HepG2 (cell line): ENCODE measurements at regions not wholly inside any gene's neighbourhood (a gene's known extent, or its start where the extent isn't known, plus 50 kb on each side); places are given as distances from the start of the nearest gene placed in this dataset.

Source experiments
- ATAC-seq: fragments of 200-7000 bp; cut with Tn5 transposase; 3 replicates; pipeline ENCODE4 v1.9.1; 2020; ENCODE audit warnings: mild to moderate bottlenecking, moderate library complexity
- BruUV-seq: library from RNA; stranded (reverse); fragments of 400-500 nt; replicated peaks from 2 replicates; lab custom pipeline; 2021; lab: Mats Ljungman, UMichigan
- CTCF ChIA-PET: fragments of 300-600 bp; formaldehyde crosslinking; extraction: SDS; loops from one replicate; lab custom pipeline; 2021; ENCODE audit warnings: low total read pairs, inconsistent platforms, low intra/inter-chr PET ratio; lab: Yijun Ruan, JAX
- POLR2A ChIA-PET: fragments of 350-600 bp; sonication (Branson Sonifier 250); formaldehyde crosslinking; loops from one replicate; lab custom pipeline; 2020; ENCODE audit warnings: antibody characterized with exemption, inconsistent platforms; lab: Yijun Ruan, JAX
- DNase-seq: peaks from one replicate; pipeline ENCODE4 v3.0.0-alpha.2; 2015; ENCODE audit warnings: low spot score
- FAIRE-seq: peaks from 3 replicates; lab custom pipeline; 2011; peaks lifted over from hg19 to GRCh38; lab: Jason Lieb, UNC
- H2AFZ ChIP-seq: one replicate; pipeline ENCODE4 v1.6.1; 2011; ENCODE audit warnings: low read length, inconsistent platforms
- H3K27ac ChIP-seq: fragments of 300-600 bp; 3 replicates; pipeline ENCODE4 v1.8.0; 2011; ENCODE audit warnings: mixed run types, mild to moderate bottlenecking, mixed read lengths, low read length, inconsistent platforms; ENCODE audit not compliant: insufficient read depth; ENCODE audit errors: extremely low read length
- H3K27me3 ChIP-seq, 2 experiments: fragments of 200-600 bp in 1 of 2; 2 replicates in 1 of 2; 3 replicates in 1 of 2; pipeline versions ENCODE4 v1.6.0 to v1.8.0; 2011; ENCODE audit warnings: low read length in 2 of 2, mild to moderate bottlenecking in 2 of 2, moderate library complexity in 2 of 2, inconsistent platforms in 1 of 2; ENCODE audit not compliant: insufficient read depth in 2 of 2, control insufficient read depth in 1 of 2
- H3K36me3 ChIP-seq, 2 experiments: fragments of 200-600 bp in 1 of 2; replicated peaks in 1 of 2; 2 replicates in 1 of 2; 3 replicates in 1 of 2; pipeline versions ENCODE4 v1.5.1 to v1.8.0; 2011; ENCODE audit warnings: low read length in 2 of 2, inconsistent platforms in 1 of 2; ENCODE audit not compliant: insufficient read depth in 2 of 2, control insufficient read depth in 1 of 2
- H3K4me1 ChIP-seq: 2 replicates; pipeline ENCODE4 v1.5.1; 2012; ENCODE audit warnings: low read length, inconsistent platforms; ENCODE audit not compliant: insufficient read depth
- H3K4me2 ChIP-seq: 2 replicates; pipeline ENCODE4 v1.6.0; 2011; ENCODE audit warnings: low read depth, low read length, inconsistent platforms
- H3K4me3 ChIP-seq, 3 experiments: fragments of 200-600 bp in 1 of 3; sonication (generic), shearing (Covaris generic) in 1 of 3; replicated peaks in 1 of 3; 2 replicates each; pipeline ENCODE4 v1.5.1; 2011 to 2016; ENCODE audit warnings: low read length in 3 of 3, inconsistent platforms in 2 of 3, low read depth in 2 of 3, mild to moderate bottlenecking in 2 of 3, control low read depth in 1 of 3, mixed read lengths in 1 of 3; ENCODE audit not compliant: insufficient read depth in 1 of 3
- H3K79me2 ChIP-seq: one replicate; pipeline ENCODE4 v1.6.1; 2011; ENCODE audit warnings: low read length, inconsistent platforms; ENCODE audit not compliant: insufficient read depth
- H3K9ac ChIP-seq: 2 replicates; pipeline ENCODE4 v1.6.0; 2011; ENCODE audit warnings: mild to moderate bottlenecking, low read depth, low read length, inconsistent platforms; ENCODE audit not compliant: insufficient read depth
- H3K9me3 ChIP-seq: 2 replicates; pipeline ENCODE4 v1.5.1; 2012; ENCODE audit warnings: mild to moderate bottlenecking, low read length
- H4K20me1 ChIP-seq: 2 replicates; pipeline ENCODE4 v1.6.0; 2011; ENCODE audit warnings: inconsistent platforms, mild to moderate bottlenecking, low read length, moderate library complexity; ENCODE audit not compliant: insufficient read depth
- CSRNP1 ChIP-seq: sonication (generic); formaldehyde crosslinking; IDR thresholded peaks from 2 replicates; pipeline ENCODE4 v1.8.1; 2023; ENCODE audit warnings: mild to moderate bottlenecking, missing genetic modification reagents
- HOXD1 ChIP-seq: sonication (generic); formaldehyde crosslinking; IDR thresholded peaks from 2 replicates; pipeline ENCODE4 v1.5.0; 2020; ENCODE audit warnings: missing genetic modification reagents
- LCORL ChIP-seq, 2 experiments: fragments of 450-650 bp in 1 of 2; sonication (generic) in 1 of 2; formaldehyde crosslinking in 1 of 2; IDR thresholded peaks; 2 replicates each; pipeline versions ENCODE4 v1.5.0 to v1.6.1; 2017 to 2020; ENCODE audit warnings: antibody characterized with exemption in 1 of 2, missing genetic modification reagents in 1 of 2
- PLRG1 ChIP-seq: fragments of 450-650 bp; conservative IDR thresholded peaks from 2 replicates; pipeline ENCODE4 v1.6.1; 2016
- SUZ12 ChIP-seq: fragments of 150-350 bp; IDR thresholded peaks from 2 replicates; pipeline ENCODE4 v1.6.1; 2014; ENCODE audit warnings: low read depth, low read length
- ZMAT3 ChIP-seq: sonication (generic); formaldehyde crosslinking; conservative IDR thresholded peaks from 2 replicates; pipeline ENCODE4 v1.7.0; 2021; ENCODE audit warnings: missing genetic modification reagents
- ZNF276 ChIP-seq: sonication (generic); formaldehyde crosslinking; IDR thresholded peaks from 2 replicates; pipeline ENCODE4 v1.4.0; 2020; ENCODE audit warnings: mild to moderate bottlenecking, low read depth, missing genetic modification reagents
- ZNF3 ChIP-seq: IDR thresholded peaks from 2 replicates; pipeline ENCODE4 v1.7.0; 2017; ENCODE audit warnings: inconsistent platforms
- ZNF460 ChIP-seq: sonication (generic); formaldehyde crosslinking; IDR thresholded peaks from 2 replicates; pipeline ENCODE4 v1.5.1; 2020; ENCODE audit warnings: missing genetic modification reagents, mild to moderate bottlenecking, borderline replicate concordance
- ZNF547 ChIP-seq: sonication (generic); formaldehyde crosslinking; IDR thresholded peaks from 2 replicates; pipeline ENCODE4 v1.5.1; 2020; ENCODE audit warnings: mild to moderate bottlenecking, missing genetic modification reagents
- WGBS: methylation state at CpG from one replicate; pipeline ENCODE4 v1.1.6; 2017; ENCODE audit warnings: low lambda C conversion rate; 5-methylcytosine and 5-hydroxymethylcytosine counted together
- in situ Hi-C: cut with HindIII; loops from 2 replicates; pipeline ENCODE4 v1.10.0; 2017; ENCODE audit warnings: low pct_unique_long_range_greater_than_20kb; ENCODE audit not compliant: extremely low pct_ligation_motif_present
- intact Hi-C: fragments of 100-400 bp; cut with micrococcal nuclease; formaldehyde crosslinking; loops from one replicate; pipeline ENCODE4 v1.10.0; 2022; ENCODE audit not compliant: unreplicated experiment

GRCh38 chr2:53075760-53076159, 691.8 kb upstream of the CHAC2 start:
- FAIRE-seq = no peak
- DNase-seq = no peak
- TF ChIP-seq LCORL (IDR thresholded peaks at IDR 0.05) (peak; percentile 67; the same call in 1 of the 2 replicates), LCORL (CRISPR knock-in tag; IDR thresholded peaks at IDR 0.05) (no peak), ZMAT3 (CRISPR knock-in tag) (no peak)
- no peak for ATAC-seq
- Histone ChIP-seq H3K4me2 (no peak overlapping the region), H3K36me3 (no peaks in the 10 kb centered on the region), H3K79me2 (no peaks in the 10 kb centered on the region), H3K4me3 (no peak overlapping the region), H3K9ac (no peak overlapping the region), H4K20me1 (no peaks in the 10 kb centered on the region), H3K4me1 (no peaks in the 10 kb centered on the region), H2AFZ (no peak overlapping the region), H3K27ac (no peak overlapping the region), H3K27me3 (no peaks in the 10 kb centered on the region), H3K9me3 (no peaks in the 10 kb centered on the region)
- CTCF ChIA-PET = no interaction called here
- POLR2A ChIA-PET = no interaction called here
- no TSS peak for BruUV-seq
- in situ Hi-C loops (no loop called here), intact Hi-C loops (no loop called here)
- 5% methylated on average over 1 of the region's 1 CpG for WGBS

- no peak overlapping the region for H3K4me3 ChIP-seq
- no peak overlapping the region for H3K4me2 ChIP-seq
- no peaks in the 10 kb centered on the region for H4K20me1 ChIP-seq
- H3K27ac ChIP-seq = no peak overlapping the region
- no TSS peak for BruUV-seq
- no peaks in the 10 kb centered on the region for H3K27me3 ChIP-seq
- H3K79me2 ChIP-seq = no peaks in the 10 kb centered on the region
- FAIRE-seq (no peak), DNase-seq (no peak), ATAC-seq (no peak)
- H3K4me1 ChIP-seq = no peaks in the 10 kb centered on the region
- H3K9ac ChIP-seq = no peak overlapping the region
- intact Hi-C loops = no loop called here
- H3K36me3 ChIP-seq = no peaks in the 10 kb centered on the region
- no peak overlapping the region for H2AFZ ChIP-seq
- POLR2A ChIA-PET = no interaction called here
- in situ Hi-C loops = no loop called here
- WGBS = 0% methylated on average over 2 of the region's 2 CpGs
- H3K9me3 ChIP-seq = no peaks in the 10 kb centered on the region
- CTCF ChIA-PET = no interaction called here
- TF ChIP-seq ZNF547 (no peak), ZNF3 (CRISPR knock-in tag) (no peak), SUZ12 (no peak), HOXD1 (CRISPR knock-in tag) (no peak), PLRG1 (no peak), ZNF276 (CRISPR knock-in tag) (no peak), ZNF460 (CRISPR knock-in tag) (no peak), CSRNP1 (CRISPR knock-in tag) (no peak)
Observed at GRCh38 chr2:53067533-53067932, 700.1 kb upstream of the CHAC2 start.
